ENCODE measurements at regions not wholly inside any gene's neighbourhood (a gene's known extent, or its start where the extent isn't known, plus 50 kb on each side); places are given as distances from the start of the nearest gene placed in this dataset.

- TF ChIP-seq, protein P1, sequence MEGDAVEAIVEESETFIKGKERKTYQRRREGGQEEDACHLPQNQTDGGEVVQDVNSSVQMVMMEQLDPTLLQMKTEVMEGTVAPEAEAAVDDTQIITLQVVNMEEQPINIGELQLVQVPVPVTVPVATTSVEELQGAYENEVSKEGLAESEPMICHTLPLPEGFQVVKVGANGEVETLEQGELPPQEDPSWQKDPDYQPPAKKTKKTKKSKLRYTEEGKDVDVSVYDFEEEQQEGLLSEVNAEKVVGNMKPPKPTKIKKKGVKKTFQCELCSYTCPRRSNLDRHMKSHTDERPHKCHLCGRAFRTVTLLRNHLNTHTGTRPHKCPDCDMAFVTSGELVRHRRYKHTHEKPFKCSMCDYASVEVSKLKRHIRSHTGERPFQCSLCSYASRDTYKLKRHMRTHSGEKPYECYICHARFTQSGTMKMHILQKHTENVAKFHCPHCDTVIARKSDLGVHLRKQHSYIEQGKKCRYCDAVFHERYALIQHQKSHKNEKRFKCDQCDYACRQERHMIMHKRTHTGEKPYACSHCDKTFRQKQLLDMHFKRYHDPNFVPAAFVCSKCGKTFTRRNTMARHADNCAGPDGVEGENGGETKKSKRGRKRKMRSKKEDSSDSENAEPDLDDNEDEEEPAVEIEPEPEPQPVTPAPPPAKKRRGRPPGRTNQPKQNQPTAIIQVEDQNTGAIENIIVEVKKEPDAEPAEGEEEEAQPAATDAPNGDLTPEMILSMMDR (conservative IDR thresholded peaks at IDR 0.05), result no peak
- no peak for TF ChIP-seq ZFX (IDR thresholded peaks at IDR 0.05)
Measured at GRCh38 chr9:20032413-20033006, 243.7 kb upstream of the SLC24A2 start.

Data from C4-2B (cell line).